GM12873 (cell line): ENCODE measurements at regions not wholly inside any gene's neighbourhood (a gene's known extent, or its start where the extent isn't known, plus 50 kb on each side); places are given as distances from the start of the nearest gene placed in this dataset.

Experiments
- CTCF ChIP-seq: IDR thresholded peaks from 2 replicates; pipeline ENCODE4 v1.5.1; 2012; ENCODE audit warnings: low read depth, mild to moderate bottlenecking, moderate library complexity, low read length, control low read depth; ENCODE audit not compliant: insufficient read depth; ENCODE audit errors: missing control alignments

GRCh38 chr5:74275171-74275992 lies 365.1 kb downstream of the ENC1 start:
- TF ChIP-seq CTCF, result no peak

- TF ChIP-seq CTCF, result no peak
These were observed 366.2 kb downstream of the ENC1 start for GRCh38 chr5:74274326-74274725.

- no peak for TF ChIP-seq CTCF
These were observed 367.6 kb downstream of the ENC1 start for GRCh38 chr5:74272831-74273451.

GRCh38 chr5:74272024-74272775 lies 368.3 kb downstream of the ENC1 start:
- no peak for TF ChIP-seq CTCF

- TF ChIP-seq CTCF, result no peak
These were observed 372.2 kb downstream of the ENC1 start for GRCh38 chr5:74268297-74268696.

- TF ChIP-seq CTCF, result no peak
These were observed 373.7 kb downstream of the ENC1 start for GRCh38 chr5:74266836-74267235.

GRCh38 chr5:74266132-74266531 lies 374.4 kb downstream of the ENC1 start:
- no peak for TF ChIP-seq CTCF
